ENCODE measurements at regions not wholly inside any gene's neighbourhood (a gene's known extent, or its start where the extent isn't known, plus 50 kb on each side); places are given as distances from the start of the nearest gene placed in this dataset.
"Not testable (repeated sequence)": the region's sequence is repeated elsewhere in the genome, so short reads cannot be mapped to it uniquely, and the experiment has no call there.

DNA sequence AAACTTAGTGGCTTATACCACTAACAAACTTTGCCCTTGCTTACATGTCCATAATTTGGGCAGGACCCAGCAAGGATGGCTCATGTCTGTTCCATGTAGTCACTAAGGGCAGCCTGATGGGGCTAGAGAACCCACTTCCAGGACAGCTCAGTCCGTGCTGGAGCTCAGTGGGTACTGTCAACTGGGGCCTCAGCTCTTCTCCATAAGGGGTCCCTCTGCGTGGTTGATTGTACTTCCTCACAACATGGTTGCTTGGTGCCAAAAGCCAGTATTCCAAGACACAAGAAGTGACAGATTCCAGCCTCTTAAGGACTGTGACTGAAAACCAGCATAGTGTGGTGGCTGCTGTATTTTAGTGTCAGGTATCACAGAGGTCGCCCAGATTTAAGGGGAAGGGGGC is 675.2 kb downstream of the TBC1D22A start:
- DNase-seq (ENCODE audit: low read depth in 2 of 2): no peak

DNA sequence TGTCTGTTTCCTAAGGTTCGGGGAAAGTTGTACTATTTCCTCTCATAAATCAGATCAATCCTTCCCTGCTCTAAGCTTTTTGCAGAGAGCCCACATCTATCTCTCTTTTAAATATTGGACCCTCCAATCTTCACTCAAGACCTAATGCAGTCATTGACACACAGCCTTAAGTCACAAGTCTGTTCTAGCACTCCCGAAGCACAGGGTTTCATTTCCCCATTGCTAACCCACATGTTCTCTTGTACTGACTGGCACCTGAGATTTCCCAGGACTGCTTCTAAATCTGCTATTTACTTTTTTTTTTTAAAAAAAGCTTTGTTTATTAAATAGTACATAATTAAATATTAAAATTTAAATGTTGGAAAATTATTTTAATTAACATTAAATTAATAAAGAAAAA is 674.7 kb downstream of the TBC1D22A start:
- no peak for DNase-seq (ENCODE audit: low read depth in 2 of 2)

DNA sequence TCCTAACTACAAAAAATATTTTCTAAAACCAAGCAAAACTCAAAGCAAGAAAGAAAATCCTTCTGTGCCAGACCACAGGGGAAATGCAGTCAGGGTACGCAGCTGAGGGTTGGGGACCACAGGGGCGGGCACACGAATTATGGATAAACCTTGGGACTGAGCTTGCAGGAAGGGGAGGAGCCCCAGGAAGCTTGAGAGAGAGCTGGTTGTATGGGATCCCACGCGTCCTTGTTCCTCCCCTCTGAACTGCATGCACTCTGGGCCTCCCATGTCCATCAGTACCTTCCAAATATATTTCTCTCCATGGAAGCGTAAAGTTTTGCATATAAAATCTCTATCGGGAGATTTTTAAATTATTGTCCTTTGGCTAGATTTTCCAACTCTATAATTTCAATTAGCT is 673.4 kb downstream of the TBC1D22A start:
- DNase-seq (ENCODE audit: low read depth in 2 of 2): no peak

DNA sequence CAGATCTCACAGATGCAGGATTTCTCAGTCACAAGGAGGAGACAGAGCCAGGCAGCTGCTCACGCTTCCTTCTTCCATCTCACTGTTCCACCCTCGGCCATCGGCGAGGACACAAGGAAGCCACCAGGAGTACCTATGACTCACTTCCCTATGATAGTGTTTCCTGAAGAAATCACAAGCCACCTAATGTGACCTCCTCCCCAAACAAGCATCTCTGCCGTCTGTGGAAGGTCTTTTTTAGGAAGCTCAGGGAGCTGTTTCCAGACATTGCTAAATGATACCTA is 672.7 kb downstream of the TBC1D22A start:
- DNase-seq (ENCODE audit: low read depth in 2 of 2): no peak

DNA sequence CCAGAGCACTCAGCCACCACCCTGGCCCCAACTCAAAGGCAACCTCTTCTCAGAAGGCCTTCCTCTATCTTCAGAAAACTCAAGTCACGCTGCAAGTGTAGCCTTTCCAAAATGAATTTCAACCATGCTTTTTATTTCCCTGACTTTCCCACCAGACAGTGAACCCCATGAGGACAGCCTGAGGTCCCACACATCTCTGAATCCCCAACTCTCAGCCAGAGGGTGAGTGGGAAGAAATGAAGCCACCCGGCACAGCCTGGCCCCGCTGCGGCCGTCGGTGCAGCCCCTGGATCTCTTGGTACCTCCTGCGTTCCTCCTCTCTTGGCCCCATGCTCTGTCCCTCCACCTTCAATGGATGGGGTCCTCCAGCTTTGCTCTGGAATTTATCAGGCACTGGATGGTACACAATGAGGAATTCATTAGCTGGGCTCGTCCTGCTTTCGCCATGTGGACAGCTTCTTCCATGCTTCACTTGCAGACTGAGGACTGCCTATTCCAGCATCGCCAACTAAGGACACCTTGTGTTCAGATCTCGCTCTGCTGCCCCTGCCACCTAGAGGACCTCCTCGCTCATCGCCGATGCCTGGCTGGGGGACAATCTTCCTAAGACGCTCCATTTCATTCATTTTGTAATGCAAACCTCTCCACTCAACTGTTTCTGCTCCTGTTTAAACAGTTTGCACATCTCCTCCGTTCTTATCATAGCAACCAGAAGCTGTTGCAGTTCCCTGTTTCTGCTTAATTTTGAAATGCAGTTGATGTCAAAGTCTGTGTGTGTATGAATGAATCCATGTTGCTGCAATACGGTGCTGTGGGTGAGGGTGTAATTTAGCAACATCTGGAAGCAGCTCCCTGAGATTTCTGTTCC is 672.1 kb downstream of the TBC1D22A start:
- DNase-seq (ENCODE audit: low read depth in 2 of 2): no peak

DNA sequence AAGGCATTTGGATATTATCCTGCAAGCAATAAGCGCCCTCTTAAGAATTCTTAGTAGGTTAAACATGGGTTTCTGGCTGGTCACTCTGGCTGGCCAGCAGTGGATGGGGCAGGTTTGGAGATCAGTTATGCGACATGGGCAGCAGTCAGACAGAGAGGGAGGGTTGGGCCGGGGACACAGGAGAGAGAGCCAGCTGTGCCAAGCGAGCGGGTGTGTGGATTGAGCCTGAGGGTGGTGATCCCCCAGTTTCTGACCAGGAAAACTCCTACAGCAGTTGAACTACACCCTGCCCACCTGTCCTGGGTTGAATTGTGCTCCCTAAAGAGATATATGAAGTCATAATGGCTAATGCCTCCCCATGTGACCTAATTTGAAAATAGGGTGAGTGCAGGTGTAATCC is 671.2 kb downstream of the TBC1D22A start:
- DNase-seq (ENCODE audit: low read depth in 2 of 2): no peak

DNA sequence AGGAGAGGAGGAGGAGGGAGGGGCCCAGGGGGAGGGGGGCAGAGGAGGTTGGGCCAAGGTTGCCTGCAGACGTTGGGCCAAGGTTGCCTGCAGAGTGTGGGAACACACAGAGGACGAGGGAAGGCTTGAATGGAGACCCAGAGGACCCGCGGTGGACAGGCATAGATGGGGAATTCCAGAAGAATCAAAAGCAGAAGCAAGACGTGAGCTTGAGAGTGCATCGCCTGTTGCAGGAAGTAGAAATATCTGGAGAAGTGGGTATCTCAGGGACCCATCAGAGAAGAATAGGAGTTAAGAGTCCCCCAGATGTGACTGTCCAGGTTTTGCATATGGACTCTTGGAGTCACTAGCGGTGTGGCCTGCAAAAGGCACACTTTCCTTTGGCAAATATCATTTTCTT is 670.2 kb downstream of the TBC1D22A start:
- DNase-seq (ENCODE audit: low read depth in 2 of 2): no peak

DNA sequence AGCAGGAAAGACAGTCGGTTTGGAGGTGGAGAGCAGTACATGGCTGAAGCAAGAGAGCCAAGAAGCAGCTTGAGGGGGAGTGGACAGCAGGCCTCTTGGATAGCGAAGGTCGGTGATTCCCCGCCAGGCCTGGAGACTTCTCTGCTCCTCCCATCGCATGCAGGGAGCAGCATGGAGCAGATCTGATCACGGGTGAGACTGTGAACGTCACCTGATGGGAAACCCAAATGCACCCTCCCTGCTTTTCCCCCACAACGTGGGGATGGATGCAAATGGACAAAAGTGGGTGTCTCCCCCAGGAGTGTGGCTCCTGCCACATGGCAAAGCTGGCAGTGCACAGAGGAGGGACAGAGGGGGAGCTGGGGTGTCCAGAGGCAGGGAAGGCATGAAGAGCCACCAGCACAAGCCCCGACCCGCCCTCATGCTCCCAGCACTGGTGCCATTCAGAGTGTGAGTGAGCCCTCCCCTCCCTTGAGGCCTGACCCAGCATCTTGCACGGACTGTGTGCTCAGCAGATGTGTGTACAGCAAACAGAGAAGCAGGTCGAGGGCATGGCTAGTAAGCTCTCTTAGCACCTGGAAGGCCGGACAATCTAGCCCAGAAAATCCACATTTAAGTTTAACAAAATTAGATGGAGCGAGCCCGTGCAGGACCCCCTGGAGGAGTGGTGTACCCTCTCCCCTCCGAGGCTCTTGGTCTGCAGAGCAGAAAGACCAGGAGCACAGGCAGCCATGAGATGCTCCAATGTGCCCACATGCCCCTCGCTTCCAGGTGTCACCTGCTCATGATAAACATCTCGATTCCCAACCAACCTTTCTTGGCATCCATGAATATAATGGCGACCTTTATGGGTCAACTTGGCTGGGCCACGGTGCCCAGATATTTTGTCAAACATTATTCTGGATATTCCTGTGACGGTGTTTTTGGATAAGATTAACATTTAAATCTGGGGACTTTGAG is 661.7 kb downstream of the TBC1D22A start:
- no peak for DNase-seq (ENCODE audit: low read depth in 2 of 2)

DNA sequence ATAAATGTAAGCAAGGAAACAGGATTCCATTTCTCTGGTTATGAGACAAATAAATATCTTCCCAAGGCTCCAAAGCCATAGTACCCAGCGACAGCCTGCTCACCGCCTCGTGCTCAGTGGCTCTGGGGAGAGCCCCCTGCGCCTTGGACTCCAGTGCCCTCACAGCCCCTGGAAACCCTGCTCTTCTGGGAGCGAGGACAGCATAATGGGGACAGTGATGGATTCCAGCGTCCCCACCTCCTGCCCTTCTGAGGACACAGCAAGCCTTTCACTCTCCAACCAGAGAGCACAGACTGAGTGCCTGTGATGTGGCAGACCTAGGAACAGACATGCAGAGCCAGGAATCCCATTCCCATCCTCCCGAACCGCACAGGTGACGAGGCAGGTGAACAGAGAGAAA is 660.8 kb downstream of the TBC1D22A start:
- no peak for DNase-seq (ENCODE audit: low read depth in 2 of 2)

DNA sequence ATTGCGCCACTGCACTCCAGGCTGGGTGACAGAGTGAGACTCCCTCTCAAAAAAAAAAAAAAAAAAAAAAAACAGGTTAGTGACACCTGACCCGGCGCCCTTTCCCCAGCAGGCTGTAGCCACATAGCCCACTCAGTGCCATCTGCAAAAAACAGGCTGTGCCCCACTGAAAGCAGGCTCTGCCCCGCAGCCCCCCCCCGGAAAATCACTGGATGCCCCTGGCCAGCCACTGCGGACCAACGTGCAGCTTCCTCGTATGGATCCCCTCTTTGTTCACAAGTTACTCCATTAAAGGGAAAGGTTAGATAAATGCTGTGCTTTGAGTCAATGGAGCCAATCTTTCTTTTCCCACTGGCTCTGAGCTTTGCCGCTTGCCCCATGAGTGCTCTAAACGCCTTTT is 660.3 kb downstream of the TBC1D22A start:
- DNase-seq (ENCODE audit: low read depth in 2 of 2): no peak

DNA sequence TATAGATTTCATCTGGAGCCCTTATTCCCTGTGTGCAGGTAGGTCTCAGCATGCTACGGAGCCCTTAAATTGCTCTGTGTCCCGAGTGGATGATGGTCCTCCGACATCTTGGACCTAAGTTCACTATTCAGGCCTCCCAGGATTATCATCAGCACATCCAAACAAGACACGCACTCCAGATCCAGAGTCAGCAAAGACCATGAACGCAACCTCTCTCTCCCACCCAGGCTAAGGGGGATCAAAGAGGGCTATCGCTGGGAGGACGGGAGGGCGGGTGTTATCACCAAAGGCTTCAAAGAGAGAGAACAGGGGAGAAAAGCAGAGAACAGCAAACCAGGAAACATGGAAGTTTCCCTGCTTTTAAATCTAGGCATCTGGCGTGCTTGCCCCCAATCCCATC is 659.4 kb downstream of the TBC1D22A start:
- no peak for DNase-seq (ENCODE audit: low read depth in 2 of 2)

DNA sequence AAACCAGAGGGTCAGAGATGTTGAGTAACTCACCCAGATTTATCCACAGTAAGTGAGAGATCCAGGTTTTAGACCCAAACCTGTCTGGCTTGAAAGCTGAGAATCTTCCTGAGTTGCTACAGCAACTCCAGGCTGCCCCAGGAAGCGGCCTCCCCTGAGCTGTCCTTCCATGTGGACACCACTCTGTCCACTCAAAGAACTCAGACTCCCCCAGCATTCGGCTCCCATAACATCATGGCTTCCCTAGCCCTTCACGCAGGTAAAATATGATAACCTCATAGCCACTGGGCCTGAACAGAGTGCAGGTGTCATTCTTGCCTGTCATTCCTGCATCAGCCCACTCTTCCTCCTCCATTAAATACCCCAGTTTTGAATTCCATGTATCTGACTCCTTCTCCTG is 657.8 kb downstream of the TBC1D22A start:
- DNase-seq (ENCODE audit: low read depth in 2 of 2): no peak

DNA sequence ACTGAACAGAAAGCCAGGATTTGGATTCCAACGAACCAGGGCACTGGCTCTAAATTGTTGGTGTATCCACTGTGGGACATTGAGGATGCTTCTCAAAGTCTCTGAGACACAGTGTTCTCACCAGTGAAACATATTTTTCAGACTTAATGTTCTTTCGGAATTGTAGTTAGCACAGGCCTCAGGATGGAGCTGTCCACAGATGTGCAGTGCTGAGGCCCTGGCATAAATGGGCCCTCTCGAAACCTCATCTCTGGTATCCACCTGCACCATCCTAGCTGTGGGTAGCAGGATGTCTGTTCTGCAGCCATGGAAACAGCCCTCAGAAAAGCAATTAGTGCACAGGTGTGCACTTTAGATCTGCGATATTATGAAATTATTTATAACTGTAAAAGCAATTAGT is 656.8 kb downstream of the TBC1D22A start:
- DNase-seq (ENCODE audit: low read depth in 2 of 2): no peak

DNA sequence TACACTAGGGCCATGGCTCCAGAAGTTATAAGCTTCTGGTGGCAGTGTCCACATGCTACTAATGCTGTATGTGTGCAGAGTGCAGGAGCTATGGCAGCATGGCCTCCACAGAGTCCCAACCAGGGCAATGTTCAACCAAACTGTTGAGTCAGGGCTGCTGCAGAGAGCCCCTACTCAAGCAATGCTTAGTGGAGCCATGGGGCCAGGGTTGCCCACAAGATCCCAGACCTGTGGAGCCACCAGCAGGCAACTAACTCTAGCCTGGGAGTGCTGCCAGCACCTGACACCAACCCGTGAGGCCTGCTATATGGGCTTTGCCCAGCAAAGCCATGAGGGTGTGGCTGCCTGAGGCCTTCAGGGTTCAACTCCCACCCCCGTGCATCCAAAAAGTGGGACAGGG is 655.2 kb downstream of the TBC1D22A start:
- no peak for DNase-seq (ENCODE audit: low read depth in 2 of 2)

DNA sequence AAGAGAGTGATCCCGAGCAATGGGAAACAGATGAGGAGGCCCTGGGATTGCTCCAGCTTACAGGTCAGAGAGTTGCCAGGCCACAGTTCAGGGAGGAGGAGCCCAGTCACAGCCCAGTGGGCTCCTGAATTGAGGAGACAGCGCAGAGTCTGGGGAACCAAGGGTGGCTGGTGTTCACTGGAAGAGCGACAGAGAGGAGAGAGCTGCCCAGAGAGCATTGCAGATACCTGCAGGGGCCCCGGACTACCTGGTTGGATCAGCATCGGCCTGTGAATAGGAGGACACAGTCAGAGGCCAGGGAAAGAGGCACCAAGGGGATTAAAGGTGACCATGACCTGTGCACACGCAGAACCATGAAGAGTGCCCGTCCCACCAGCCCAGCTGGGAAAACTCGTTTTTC is 648.6 kb downstream of the TBC1D22A start:
- no peak for DNase-seq (ENCODE audit: low read depth in 2 of 2)

DNA sequence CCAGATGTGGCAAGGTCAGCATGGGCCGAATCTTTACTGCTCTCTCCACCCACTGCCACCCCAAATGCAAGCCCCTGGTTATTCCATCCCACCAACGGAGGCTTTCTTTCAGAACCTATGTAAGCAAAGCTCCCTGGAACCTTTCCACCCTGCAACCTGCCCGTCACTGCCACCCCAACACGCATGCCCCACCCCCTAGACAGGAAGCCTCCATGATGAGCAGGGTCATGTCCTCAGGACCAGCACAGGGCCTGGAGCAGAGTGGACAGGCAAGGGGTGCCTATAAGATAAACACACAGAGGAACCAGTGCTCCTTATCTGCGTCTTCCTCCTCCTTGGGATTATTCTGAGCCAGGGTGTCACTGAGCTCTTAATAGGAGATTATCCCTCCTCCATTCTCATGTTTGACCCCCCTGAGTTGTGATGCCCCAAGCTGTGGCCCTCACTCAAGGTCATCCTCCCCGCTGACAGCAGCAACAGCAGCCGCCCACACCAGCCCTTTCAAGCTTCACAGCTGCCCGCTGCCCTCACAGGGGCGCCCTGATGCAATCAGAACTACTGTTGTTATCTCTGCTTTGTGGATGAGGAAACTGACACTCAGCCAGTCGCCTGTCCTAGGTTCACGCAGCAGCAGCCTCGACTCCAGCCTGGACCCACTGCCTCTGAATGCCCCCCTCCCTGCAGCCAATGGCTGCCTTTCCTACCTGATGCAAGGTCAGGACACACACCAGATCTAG is 647.3 kb downstream of the TBC1D22A start:
- DNase-seq (ENCODE audit: low read depth in 2 of 2): no peak

DNA sequence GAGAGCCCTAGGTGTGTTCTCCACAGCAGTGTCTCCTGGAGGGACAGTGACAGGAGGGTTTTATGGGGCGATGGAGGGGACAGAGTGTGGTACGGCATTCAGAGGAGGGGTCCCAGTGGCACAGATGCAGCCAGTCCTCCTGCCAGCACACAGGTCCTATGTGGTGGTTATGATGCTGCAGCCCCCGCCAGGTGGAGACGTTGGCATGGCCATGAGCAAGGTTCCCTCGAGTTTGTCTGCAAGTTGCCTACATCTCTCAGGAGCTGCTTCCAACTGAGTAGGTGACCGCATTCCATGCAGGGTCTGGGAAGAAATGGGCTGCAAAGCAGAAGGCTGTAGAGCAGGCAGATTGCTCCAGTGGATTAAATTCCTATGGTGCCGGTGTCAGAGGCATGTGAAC is 646.0 kb downstream of the TBC1D22A start:
- no peak for DNase-seq (ENCODE audit: low read depth in 2 of 2)

DNA sequence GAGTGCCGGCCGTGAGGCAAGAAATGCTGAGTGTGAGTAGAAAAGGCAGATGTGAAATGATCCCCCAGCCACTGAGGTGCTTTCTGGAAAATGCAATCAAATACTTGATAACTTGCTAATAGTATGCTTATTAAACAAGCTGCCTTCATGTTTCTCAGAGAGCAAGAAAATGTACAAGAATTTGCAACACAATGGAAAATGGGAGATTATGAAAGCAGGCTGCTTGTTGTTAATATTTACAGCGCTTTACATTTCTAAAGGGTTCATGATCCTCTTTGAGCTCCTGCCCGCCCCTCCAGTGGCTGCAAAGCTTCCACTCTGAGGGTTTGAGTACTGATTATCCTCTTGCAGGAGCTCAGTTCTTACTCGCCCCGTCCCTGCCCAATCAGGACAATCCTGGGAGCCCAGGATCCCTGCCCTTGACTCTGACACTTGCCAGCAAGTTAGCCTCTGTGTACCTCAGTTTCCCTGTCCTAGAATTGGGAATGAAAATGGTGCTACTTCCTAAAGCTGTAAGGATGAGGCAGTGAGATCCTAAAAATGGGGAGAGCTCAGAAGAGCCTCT is 645.1 kb downstream of the TBC1D22A start:
- DNase-seq (ENCODE audit: low read depth in 2 of 2): no peak

DNA sequence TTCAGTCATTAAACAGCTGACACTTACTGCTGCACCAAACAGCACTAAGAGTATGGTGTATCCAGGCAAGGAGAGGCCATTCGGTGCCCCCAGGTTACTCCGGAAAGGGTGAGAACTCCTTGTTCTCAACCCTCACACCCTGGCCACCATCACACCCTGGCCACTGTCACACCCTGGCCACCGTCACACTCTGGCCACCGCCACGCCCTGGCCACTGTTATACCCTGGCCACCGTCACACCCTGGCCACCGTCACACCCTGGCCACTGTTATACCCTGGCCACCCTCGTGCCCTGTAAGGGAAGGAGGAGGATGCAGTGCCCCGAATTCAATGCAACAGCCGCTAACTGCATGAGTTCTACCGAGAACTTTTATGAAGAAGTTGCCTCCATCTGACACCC is 644.4 kb downstream of the TBC1D22A start:
- no peak for DNase-seq (ENCODE audit: low read depth in 2 of 2)

DNA sequence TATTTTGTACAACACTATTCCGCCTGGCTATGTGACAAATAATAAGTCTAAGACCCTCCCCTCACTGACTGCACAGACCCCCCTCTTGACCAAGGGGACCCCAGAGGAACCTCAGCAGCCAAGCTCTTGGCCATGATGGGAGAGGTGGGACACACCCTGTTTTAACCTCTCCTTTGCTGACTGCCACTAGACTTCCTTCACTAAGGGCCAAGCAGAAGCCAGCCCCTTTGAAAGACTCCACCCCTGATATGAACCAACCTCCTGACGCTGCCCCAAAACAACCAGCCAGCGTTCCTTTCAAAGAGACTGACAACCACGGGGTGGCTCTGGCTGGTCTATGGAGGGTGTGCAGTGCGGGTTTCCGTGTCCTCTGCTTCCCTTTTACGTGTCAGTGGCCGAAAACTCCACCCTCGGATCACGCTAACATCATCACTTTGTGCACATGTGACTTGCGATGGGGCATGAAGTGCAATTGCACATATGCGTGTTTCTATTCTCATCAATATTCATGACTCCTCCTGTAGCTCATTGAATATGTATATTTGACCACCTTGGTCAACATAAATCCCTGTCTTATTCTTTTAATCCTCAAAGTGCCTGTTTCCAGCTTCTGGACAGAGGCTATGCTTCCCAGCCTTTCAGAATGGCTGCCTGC is 643.9 kb downstream of the TBC1D22A start:
- no peak for DNase-seq (ENCODE audit: low read depth in 2 of 2)

DNA sequence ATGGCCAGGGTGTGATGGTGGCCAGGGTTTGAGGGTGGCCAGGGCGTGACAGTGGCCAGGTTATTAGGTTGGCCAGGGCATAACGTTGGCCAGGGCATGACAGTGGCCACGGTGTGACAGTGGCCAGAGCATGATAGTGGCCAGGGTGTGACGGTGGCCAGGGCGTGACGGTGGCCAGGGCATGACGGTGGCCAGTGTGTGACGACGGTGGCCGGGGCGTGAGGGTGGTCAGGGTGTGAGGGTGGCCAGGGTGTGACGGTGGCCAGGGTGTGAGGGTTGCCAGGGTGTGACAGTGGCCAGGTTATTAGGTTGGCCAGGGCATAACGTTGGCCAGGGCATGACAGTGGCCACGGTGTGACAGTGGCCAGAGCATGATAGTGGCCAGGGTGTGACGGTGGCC is 642.8 kb downstream of the TBC1D22A start:
- not testable (repeated sequence) for DNase-seq (ENCODE audit: low read depth in 2 of 2)
